Chondrocyte (in vitro differentiated cells): ENCODE measurements at regions not wholly inside any gene's neighbourhood (a gene's known extent, or its start where the extent isn't known, plus 50 kb on each side); places are given as distances from the start of the nearest gene placed in this dataset.

Experiments used
- DNase-seq: peaks from one replicate; pipeline ENCODE4 v3.0.0; 2021; ENCODE audit warnings: mixed read lengths, low spot score
- H3K27ac Mint-ChIP-seq: one replicate; pipeline ENCODE4 v1.8.0; 2021; ENCODE audit warnings: mild to moderate bottlenecking, moderate library complexity, mixed read lengths; ENCODE audit not compliant: unreplicated experiment
- H3K27me3 Mint-ChIP-seq: 2 replicates; pipeline ENCODE4 v1.8.0; 2021; ENCODE audit warnings: low read depth, mixed read lengths
- H3K36me3 Mint-ChIP-seq: 2 replicates; pipeline ENCODE4 v1.8.0; 2021; ENCODE audit warnings: low read depth, mixed read lengths
- H3K4me1 Mint-ChIP-seq: 2 replicates; pipeline ENCODE4 v1.8.0; 2021; ENCODE audit warnings: low read depth, mild to moderate bottlenecking, mixed read lengths
- H3K4me3 Mint-ChIP-seq: one replicate; pipeline ENCODE4 v1.8.0; 2021; ENCODE audit warnings: mild to moderate bottlenecking, moderate library complexity, mixed read lengths; ENCODE audit not compliant: unreplicated experiment
- H3K9me3 Mint-ChIP-seq: 2 replicates; pipeline ENCODE4 v1.8.0; 2021; ENCODE audit warnings: low read depth, mixed read lengths
- TF ChIP-seq, protein P1 (sequence below): fragments of 200-600 bp; sonication (generic); IDR thresholded peaks from 2 replicates; pipeline ENCODE4 v1.5.0; 2021; ENCODE audit warnings: antibody characterized with exemption, mild to moderate bottlenecking, moderate library complexity

DNA sequence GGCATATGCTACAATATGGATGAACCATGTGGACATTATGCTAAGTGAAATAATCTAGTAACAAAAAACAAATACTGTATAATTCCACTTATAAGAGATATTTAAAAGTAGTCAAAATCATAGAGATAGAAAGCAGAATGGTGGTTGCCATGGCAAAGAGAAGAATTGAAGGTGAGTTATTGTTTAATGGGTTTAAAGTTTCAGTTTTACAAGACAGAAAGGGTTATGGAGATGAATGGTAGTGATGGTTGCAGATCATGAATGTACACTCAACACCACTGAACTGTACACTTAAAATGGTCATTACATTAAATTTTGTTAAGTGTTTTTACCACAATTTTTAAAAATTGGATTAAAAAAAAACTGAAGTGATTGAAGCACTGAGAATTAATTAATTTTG is 298.2 kb upstream of the ZC3H15 start:
- TF ChIP-seq, protein P1, sequence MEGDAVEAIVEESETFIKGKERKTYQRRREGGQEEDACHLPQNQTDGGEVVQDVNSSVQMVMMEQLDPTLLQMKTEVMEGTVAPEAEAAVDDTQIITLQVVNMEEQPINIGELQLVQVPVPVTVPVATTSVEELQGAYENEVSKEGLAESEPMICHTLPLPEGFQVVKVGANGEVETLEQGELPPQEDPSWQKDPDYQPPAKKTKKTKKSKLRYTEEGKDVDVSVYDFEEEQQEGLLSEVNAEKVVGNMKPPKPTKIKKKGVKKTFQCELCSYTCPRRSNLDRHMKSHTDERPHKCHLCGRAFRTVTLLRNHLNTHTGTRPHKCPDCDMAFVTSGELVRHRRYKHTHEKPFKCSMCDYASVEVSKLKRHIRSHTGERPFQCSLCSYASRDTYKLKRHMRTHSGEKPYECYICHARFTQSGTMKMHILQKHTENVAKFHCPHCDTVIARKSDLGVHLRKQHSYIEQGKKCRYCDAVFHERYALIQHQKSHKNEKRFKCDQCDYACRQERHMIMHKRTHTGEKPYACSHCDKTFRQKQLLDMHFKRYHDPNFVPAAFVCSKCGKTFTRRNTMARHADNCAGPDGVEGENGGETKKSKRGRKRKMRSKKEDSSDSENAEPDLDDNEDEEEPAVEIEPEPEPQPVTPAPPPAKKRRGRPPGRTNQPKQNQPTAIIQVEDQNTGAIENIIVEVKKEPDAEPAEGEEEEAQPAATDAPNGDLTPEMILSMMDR = no peak
- H3K9me3 Mint-ChIP-seq = no peaks in the 10 kb centered on the region
- H3K27ac Mint-ChIP-seq = no peak overlapping the region
- no peak for DNase-seq
- no peaks in the 10 kb centered on the region for H3K36me3 Mint-ChIP-seq
- H3K4me1 Mint-ChIP-seq = peaks cover 2% of the 10 kb centered on the region
- H3K4me3 Mint-ChIP-seq = no peak overlapping the region
- H3K27me3 Mint-ChIP-seq = no peaks in the 10 kb centered on the region

DNA sequence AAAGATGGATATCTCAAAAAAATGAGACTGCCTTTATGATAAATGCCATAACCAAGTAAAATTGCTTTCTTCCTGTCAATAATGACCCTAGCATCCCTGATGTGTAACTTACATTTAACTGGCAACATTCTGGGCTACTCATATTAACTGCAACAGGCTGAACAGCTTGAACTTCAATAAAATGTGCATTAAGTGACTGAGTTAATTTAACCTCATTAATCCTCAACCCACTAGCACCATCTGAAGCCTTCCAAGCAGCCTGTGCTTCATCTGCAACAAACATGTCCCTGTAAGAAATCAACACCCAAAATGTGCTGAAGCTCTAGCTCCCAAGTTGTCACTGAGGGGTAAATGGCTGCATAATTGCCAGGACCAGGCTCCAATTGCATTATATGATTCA is 296.2 kb upstream of the ZC3H15 start:
- Mint-ChIP-seq H3K4me1 (peaks cover 4% of the 10 kb centered on the region), H3K27ac (no peak overlapping the region), H3K27me3 (no peaks in the 10 kb centered on the region), H3K9me3 (no peaks in the 10 kb centered on the region), H3K4me3 (no peak overlapping the region), H3K36me3 (no peaks in the 10 kb centered on the region)
- no peak for DNase-seq
- TF ChIP-seq, protein P1 = no peak

DNA sequence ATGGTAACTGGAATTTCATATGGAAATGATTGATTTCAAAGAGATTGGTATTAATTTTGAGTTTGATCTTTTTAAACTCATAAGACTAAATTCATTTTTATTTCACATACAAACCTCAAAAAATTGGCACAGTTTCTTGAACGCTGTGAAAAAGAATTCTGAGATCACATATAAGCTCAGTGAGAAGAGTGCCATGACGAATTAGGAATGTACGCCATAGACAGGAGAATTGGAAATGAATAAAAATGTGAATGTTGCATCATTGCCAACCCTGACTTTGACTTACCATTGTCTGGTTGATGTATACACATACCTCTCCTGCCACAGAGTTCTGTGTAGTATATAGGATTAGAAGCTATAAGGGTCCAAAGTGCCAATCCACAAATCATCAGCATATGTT is 290.4 kb upstream of the ZC3H15 start:
- Mint-ChIP-seq H3K27me3 (no peaks in the 10 kb centered on the region), H3K9me3 (no peaks in the 10 kb centered on the region), H3K36me3 (no peaks in the 10 kb centered on the region), H3K4me3 (no peak overlapping the region), H3K27ac (no peak overlapping the region), H3K4me1 (peaks cover 4% of the 10 kb centered on the region)
- TF ChIP-seq, protein P1 = no peak
- no peak for DNase-seq

DNA sequence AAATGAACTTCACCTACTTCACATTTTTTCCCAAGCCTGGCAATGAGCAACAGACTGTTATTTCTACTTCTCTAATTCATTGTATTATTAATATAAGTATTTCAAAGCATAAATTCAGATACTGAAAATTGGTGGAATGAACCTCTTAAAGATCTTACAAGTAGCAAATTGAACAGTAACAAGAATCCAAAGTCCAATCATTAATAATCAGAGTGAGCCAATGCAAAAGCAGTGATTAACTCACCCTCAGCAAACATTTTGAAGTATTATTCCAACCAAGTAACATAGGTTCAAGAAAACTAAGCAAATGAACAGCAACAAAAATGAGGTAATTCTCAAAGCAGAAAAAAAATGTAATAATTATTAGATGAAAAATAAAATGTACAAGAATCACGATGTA is 288.1 kb upstream of the ZC3H15 start:
- no peaks in the 10 kb centered on the region for H3K36me3 Mint-ChIP-seq
- H3K27me3 Mint-ChIP-seq = no peaks in the 10 kb centered on the region
- no peak overlapping the region for H3K4me3 Mint-ChIP-seq
- no peaks in the 10 kb centered on the region for H3K9me3 Mint-ChIP-seq
- H3K27ac Mint-ChIP-seq = no peak overlapping the region
- TF ChIP-seq, protein P1 = no peak
- DNase-seq = no peak
- peaks cover 1% of the 10 kb centered on the region for H3K4me1 Mint-ChIP-seq

DNA sequence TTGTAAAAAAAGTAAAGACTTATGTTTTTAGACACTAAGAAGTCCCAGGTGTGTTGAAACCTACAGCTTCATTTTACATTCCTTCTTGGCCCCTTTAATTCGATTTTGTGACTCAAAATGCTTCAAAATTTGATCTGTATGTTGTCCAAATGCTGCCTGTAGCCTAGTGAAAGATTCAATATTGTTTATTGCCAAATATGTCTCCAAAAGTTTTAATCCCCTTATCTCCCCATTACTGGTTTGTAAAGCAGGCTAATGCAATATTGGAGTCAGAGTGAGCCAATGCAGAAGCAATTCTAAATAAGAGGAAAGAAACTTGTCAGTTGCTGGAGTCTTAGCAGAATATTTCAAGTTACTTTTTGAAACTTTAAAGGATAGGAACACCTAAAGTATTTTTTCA is 287.0 kb upstream of the ZC3H15 start:
- H3K27me3 Mint-ChIP-seq = no peaks in the 10 kb centered on the region
- H3K36me3 Mint-ChIP-seq = no peaks in the 10 kb centered on the region
- H3K9me3 Mint-ChIP-seq = no peaks in the 10 kb centered on the region
- no peak for DNase-seq
- H3K4me3 Mint-ChIP-seq = no peak overlapping the region
- TF ChIP-seq, protein P1 = no peak
- H3K4me1 Mint-ChIP-seq = no peaks in the 10 kb centered on the region
- H3K27ac Mint-ChIP-seq = no peak overlapping the region
